ENCODE measurements at regions not wholly inside any gene's neighbourhood (a gene's known extent, or its start where the extent isn't known, plus 50 kb on each side); places are given as distances from the start of the nearest gene placed in this dataset.

- Mint-ChIP-seq H3K27ac (peak overlapping the region; percentile 32), H3K9me3 (no peaks in the 10 kb centered on the region), H3K36me3 (no peaks in the 10 kb centered on the region), H3K4me1 (peaks cover 73% of the 10 kb centered on the region), H3K4me3 (peak overlapping the region; percentile 2), H3K27me3 (no peaks in the 10 kb centered on the region)
Observed at GRCh38 chr1:101290922-101291561, 54.2 kb downstream of the S1PR1 start.

DNA sequence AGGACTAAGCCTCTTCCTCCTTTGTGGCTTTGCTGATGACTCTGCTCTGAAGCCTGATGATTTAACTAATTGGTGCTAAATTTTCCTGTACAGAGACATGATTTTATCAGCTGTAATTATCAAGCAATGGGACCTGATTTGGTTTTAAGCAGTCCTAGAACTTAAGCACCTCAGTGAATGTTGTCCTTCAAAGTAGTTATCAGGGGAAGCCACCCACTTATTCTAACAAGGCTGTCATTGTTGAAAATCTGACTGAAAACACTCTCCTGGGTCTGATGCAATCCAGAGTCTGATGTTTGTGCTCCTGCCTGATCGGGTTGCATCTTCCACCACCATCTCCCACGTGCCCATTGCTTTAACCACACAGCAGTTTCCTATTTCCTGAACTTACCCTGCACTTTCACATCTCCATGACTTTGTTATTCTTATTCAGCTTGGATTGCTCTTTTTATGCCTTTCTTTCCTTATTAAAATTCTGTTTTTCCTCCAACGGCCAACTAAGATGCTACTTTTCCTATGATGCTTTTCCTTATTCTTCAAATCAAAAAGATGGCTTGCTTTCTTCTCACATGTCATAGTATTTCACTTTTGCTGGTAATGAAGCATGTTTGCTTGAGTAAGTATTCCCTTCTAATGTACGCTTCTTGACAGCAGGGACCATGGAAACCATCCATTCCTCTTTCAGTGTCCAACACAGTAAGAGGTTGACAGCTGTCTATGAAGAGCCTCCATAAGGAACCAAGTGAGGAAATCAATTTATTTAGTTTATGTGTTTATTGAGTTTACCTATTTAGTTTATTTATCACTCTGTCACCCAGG, 55.0 kb downstream of the S1PR1 start:
- peaks cover 66% of the 10 kb centered on the region for H3K4me1 Mint-ChIP-seq
- peak overlapping the region; percentile 32 for H3K27ac Mint-ChIP-seq
- H3K4me3 Mint-ChIP-seq = peak overlapping the region; percentile 2
- no peaks in the 10 kb centered on the region for H3K36me3 Mint-ChIP-seq
- no peaks in the 10 kb centered on the region for H3K27me3 Mint-ChIP-seq
- H3K9me3 Mint-ChIP-seq = no peaks in the 10 kb centered on the region

DNA sequence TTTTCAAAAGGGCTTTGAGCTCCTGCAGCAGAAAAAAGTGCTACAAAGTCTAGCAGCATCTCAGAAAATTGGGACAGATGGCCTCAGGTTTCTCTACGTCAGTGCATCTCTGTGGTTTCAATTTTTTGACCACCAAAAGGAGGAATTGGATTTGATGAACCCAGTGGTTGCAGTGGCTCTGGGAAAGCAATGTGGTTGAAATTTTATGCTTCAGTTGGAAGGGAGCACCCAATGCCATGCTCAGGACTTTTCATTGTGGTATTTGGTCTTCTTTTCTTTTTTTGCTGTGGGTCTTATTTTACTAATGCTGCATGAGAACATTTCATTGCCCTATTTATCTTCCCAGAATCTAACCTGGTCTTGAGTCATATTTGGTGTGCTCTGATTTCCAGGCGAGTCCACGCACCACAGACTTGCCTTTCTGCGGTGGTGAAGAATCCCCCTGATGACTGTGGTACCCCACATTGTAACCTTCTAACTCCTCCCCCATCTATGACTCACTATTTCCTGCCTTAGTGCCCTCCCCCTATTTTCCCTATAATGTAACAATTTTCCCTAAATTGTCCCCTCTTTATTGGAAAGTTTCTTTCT, 56.7 kb downstream of the S1PR1 start:
- peak overlapping the region; percentile 8 for H3K4me3 Mint-ChIP-seq

GRCh38 chr1:101295209-101295608, 58.4 kb downstream of the S1PR1 start:
- Mint-ChIP-seq H3K4me3 (no peak overlapping the region), H3K9me3 (no peaks in the 10 kb centered on the region), H3K36me3 (no peaks in the 10 kb centered on the region), H3K27me3 (no peaks in the 10 kb centered on the region), H3K4me1 (peaks cover 52% of the 10 kb centered on the region), H3K27ac (peak overlapping the region; percentile 75)

More for the DNA sequence above, 56.7 kb downstream of the S1PR1 start:
- H3K27me3 Mint-ChIP-seq = no peaks in the 10 kb centered on the region
- no peaks in the 10 kb centered on the region for H3K36me3 Mint-ChIP-seq
- H3K27ac Mint-ChIP-seq = peak overlapping the region; percentile 53
- peaks cover 63% of the 10 kb centered on the region for H3K4me1 Mint-ChIP-seq
- no peaks in the 10 kb centered on the region for H3K9me3 Mint-ChIP-seq

DNA sequence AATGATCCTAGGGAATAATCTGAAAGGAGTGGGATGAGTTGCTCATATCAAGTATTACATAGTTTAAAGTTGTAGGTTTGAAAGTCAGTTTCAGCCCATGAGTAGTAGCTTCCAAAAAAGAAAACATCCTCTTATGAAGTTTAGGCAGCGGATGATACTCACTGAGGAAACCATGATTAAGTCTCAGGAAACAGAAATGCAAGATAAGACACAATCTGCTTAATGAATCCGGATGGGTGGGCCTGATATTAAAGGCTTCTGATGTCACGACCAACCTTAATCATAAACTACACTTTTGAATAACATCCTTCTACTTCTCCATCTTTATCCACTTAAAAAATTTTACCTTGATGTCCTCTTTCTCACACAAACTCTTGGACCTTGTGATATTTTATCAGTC, 61.8 kb downstream of the S1PR1 start:
- H3K9me3 Mint-ChIP-seq = no peaks in the 10 kb centered on the region
- H3K4me3 Mint-ChIP-seq = no peak overlapping the region
- peaks cover 1% of the 10 kb centered on the region for H3K36me3 Mint-ChIP-seq
- H3K27me3 Mint-ChIP-seq = no peaks in the 10 kb centered on the region
- no peak overlapping the region for H3K27ac Mint-ChIP-seq
- H3K4me1 Mint-ChIP-seq = peaks cover 28% of the 10 kb centered on the region

- no peak overlapping the region for H3K4me3 Mint-ChIP-seq
- no peaks in the 10 kb centered on the region for H3K9me3 Mint-ChIP-seq
Observed at GRCh38 chr1:101299141-101299540, 62.3 kb downstream of the S1PR1 start.

DNA sequence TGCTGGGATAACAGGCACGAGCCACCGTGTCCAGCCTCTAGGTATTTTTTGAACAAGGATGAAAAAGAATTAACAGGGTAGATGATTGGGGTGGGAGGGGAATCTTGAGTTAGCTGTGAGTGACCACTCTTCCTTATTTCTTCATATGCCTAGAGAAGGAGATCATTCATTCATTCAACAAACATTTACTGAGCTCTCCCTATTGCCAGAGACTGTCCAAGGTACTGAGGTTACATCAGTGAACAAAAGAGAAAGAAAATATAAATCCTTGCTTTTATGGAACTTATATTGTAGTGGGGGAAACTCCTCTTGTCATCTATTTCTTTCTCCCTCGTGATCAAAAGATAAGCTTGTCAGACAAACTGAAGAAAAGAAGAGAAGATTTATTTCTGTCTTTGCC, 62.9 kb downstream of the S1PR1 start:
- no peaks in the 10 kb centered on the region for H3K27me3 Mint-ChIP-seq
- no peak overlapping the region for H3K4me3 Mint-ChIP-seq
- H3K9me3 Mint-ChIP-seq = no peaks in the 10 kb centered on the region
- H3K4me1 Mint-ChIP-seq = peaks cover 24% of the 10 kb centered on the region
- H3K36me3 Mint-ChIP-seq = peaks cover 1% of the 10 kb centered on the region
- no peak overlapping the region for H3K27ac Mint-ChIP-seq

More at GRCh38 chr1:101299141-101299540, 62.3 kb downstream of the S1PR1 start:
- no peaks in the 10 kb centered on the region for H3K27me3 Mint-ChIP-seq
- peaks cover 1% of the 10 kb centered on the region for H3K36me3 Mint-ChIP-seq
- H3K4me1 Mint-ChIP-seq = peaks cover 24% of the 10 kb centered on the region
- H3K27ac Mint-ChIP-seq = no peak overlapping the region

- Mint-ChIP-seq H3K27ac (no peak overlapping the region), H3K9me3 (no peaks in the 10 kb centered on the region)
Observed at GRCh38 chr1:101300916-101301315, 64.1 kb downstream of the S1PR1 start.

DNA sequence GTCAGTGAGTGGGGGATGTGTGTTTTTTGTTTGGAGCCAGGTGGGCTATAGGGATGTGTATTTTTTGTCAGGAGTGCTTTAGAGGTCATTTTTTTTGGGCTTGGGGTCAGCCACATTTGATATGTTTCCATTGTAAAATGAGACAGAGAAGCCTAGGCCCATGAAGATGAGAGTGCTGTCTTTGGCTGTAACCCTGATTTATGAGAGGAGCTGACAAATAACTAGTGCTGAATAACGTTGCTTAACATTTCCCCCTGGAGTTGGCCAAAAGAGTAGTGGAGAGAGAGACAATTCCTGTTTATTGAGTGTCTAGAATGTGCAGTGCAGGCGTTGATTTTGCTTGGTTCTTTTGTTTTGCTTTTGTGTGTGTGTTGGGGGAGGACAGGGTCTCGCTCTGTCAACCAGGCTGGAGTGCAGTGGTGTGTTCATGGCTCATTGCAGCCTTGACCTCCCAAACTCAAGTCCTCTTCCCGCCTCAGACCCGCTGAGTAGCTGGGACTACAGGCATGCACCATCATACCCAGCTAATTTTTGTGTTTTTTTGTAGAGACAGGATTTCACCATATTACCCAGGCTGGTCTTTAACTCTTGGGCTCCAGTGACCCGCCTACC, 64.7 kb downstream of the S1PR1 start:
- H3K36me3 Mint-ChIP-seq = peaks cover 1% of the 10 kb centered on the region
- no peaks in the 10 kb centered on the region for H3K27me3 Mint-ChIP-seq

More at GRCh38 chr1:101300916-101301315, 64.1 kb downstream of the S1PR1 start:
- H3K4me3 Mint-ChIP-seq = no peak overlapping the region
- no peaks in the 10 kb centered on the region for H3K27me3 Mint-ChIP-seq
- peaks cover 12% of the 10 kb centered on the region for H3K4me1 Mint-ChIP-seq
- peaks cover 1% of the 10 kb centered on the region for H3K36me3 Mint-ChIP-seq

GRCh38 chr1:101302831-101303511, 66.2 kb downstream of the S1PR1 start:
- H3K27ac Mint-ChIP-seq = no peak overlapping the region

More for the DNA sequence above, 64.7 kb downstream of the S1PR1 start:
- H3K9me3 Mint-ChIP-seq = no peaks in the 10 kb centered on the region
- peak overlapping the region; percentile 6 for H3K27ac Mint-ChIP-seq
- H3K4me1 Mint-ChIP-seq = peaks cover 11% of the 10 kb centered on the region
- no peak overlapping the region for H3K4me3 Mint-ChIP-seq

DNA sequence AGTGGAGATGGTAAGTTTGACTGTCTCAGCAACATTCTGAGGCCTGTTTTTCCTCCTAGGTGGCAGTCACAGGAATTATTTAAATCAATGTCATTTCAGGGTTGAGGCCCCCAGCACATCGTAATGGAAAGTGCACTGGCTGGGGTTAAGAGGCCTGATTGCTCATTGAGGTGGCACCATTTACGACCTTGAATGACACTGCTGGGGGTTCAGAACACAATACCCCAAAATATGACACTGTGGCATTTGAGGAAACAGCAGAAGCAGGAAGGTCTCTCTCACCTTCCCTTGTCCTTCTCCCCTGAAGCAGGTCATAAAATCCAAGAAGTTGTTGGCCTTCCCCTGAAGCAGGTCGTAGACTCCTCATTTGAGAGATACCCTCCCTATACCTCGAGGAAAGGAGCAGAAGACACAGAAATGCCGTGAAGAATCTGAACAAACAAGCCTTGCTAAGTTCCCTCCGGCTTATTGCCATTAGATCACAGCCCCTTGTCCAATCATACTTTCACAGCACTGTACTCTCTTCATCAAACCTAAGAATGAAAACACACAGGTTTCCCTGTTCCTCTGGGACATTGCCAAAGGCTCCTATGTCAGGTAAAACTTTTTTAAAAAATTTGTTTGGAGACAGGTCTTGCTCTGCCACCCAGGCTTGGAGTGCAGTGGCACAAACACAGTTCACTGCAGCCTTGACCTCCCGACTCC, 71.3 kb downstream of the S1PR1 start:
- Mint-ChIP-seq H3K27me3 (no peaks in the 10 kb centered on the region), H3K9me3 (no peaks in the 10 kb centered on the region), H3K4me3 (peak overlapping the region; percentile 19), H3K4me1 (peaks cover 62% of the 10 kb centered on the region), H3K27ac (no peak overlapping the region), H3K36me3 (no peaks in the 10 kb centered on the region)

More at GRCh38 chr1:101302831-101303511, 66.2 kb downstream of the S1PR1 start:
- H3K36me3 Mint-ChIP-seq = peaks cover 1% of the 10 kb centered on the region
- H3K4me3 Mint-ChIP-seq = no peak overlapping the region
- H3K27me3 Mint-ChIP-seq = no peaks in the 10 kb centered on the region
- H3K4me1 Mint-ChIP-seq = peaks cover 17% of the 10 kb centered on the region
- no peaks in the 10 kb centered on the region for H3K9me3 Mint-ChIP-seq

DNA sequence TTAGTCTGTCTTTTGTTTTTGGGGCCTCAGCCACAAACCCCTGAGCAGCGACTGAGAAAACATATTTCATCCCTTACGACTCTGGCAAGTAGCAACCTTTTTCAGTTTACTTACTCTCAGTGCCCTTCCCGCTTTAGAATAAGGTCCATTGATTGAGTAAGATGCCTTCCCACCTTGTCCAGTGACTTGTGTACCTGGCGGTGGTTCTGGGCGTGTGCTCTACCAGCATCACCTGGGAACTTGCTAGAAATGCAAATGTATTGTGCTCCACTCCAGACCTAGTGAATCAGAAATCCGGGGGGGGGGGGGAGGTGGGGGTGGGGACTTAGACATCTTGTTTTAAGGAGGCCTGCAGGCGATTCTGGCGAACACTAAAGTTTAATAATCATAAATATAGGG, 72.1 kb downstream of the S1PR1 start:
- H3K27me3 Mint-ChIP-seq = no peaks in the 10 kb centered on the region
- no peaks in the 10 kb centered on the region for H3K36me3 Mint-ChIP-seq
- H3K9me3 Mint-ChIP-seq = no peaks in the 10 kb centered on the region
- peak overlapping the region; percentile 86 for H3K4me3 Mint-ChIP-seq
- H3K4me1 Mint-ChIP-seq = peaks cover 70% of the 10 kb centered on the region
- H3K27ac Mint-ChIP-seq = peak overlapping the region; percentile 90

- H3K9me3 Mint-ChIP-seq = no peaks in the 10 kb centered on the region
- peak overlapping the region; percentile 86 for H3K4me3 Mint-ChIP-seq
- H3K27ac Mint-ChIP-seq = peak overlapping the region; percentile 90
- H3K4me1 Mint-ChIP-seq = peaks cover 77% of the 10 kb centered on the region
- H3K27me3 Mint-ChIP-seq = no peaks in the 10 kb centered on the region
- H3K36me3 Mint-ChIP-seq = no peaks in the 10 kb centered on the region
Observed at GRCh38 chr1:101309334-101310311, 72.8 kb downstream of the S1PR1 start.

GRCh38 chr1:101310506-101310905, 73.7 kb downstream of the S1PR1 start:
- Mint-ChIP-seq H3K4me1 (peaks cover 81% of the 10 kb centered on the region), H3K27ac (peak overlapping the region; percentile 42), H3K9me3 (no peaks in the 10 kb centered on the region), H3K4me3 (peak overlapping the region; percentile 86), H3K36me3 (no peaks in the 10 kb centered on the region), H3K27me3 (no peaks in the 10 kb centered on the region)

Data from activated naive CD4-positive, alpha-beta T cell treated with anti-CD3 and anti-CD28 coated beads, Interleukin-2, amount 50 U/mL, for 24 hours (primary cell).